ENCODE measurements at regions not wholly inside any gene's neighbourhood (a gene's known extent, or its start where the extent isn't known, plus 50 kb on each side); places are given as distances from the start of the nearest gene placed in this dataset.
A peak's percentile ranks its signal among the peaks of the same experiment; 100 is the strongest.

- DNase-seq (ENCODE audit: low read depth): no peak
Measured at GRCh38 chr15:31824024-31824423, 206.3 kb upstream of the CHRNA7 start.

- DNase-seq (ENCODE audit: low read depth): no peak
Measured at GRCh38 chr15:31828594-31828993, 201.7 kb upstream of the CHRNA7 start.

- DNase-seq (ENCODE audit: low read depth): no peak
Measured at GRCh38 chr15:31830591-31830990, 199.7 kb upstream of the CHRNA7 start.

DNA sequence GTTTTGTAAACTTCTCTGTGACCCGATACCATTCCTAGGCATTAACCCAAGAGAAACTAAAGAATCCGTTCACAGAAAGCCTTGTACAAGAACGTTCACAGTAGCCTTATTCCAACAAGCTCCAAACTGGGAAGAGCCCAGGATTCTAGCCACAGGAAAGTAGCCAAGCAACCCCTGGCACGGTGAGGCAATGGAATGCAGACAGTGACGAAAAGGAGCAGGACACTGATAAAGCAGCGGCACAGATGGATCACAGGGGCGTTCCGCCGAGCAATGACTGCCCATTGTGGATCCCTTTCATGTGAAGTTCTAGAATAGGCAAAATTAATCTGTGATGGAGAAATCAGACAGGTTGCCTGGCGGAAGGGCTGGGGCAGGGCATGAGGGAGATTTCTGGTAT, 198.7 kb upstream of the CHRNA7 start:
- DNase-seq (ENCODE audit: low read depth): no peak

GRCh38 chr15:31834654-31835053, 195.7 kb upstream of the CHRNA7 start:
- no peak for DNase-seq (ENCODE audit: low read depth)

- no peak for DNase-seq (ENCODE audit: low read depth)
Measured at GRCh38 chr15:31839388-31839787, 190.9 kb upstream of the CHRNA7 start.

GRCh38 chr15:31840849-31841476, 189.4 kb upstream of the CHRNA7 start:
- DNase-seq (ENCODE audit: low read depth): no peak

DNA sequence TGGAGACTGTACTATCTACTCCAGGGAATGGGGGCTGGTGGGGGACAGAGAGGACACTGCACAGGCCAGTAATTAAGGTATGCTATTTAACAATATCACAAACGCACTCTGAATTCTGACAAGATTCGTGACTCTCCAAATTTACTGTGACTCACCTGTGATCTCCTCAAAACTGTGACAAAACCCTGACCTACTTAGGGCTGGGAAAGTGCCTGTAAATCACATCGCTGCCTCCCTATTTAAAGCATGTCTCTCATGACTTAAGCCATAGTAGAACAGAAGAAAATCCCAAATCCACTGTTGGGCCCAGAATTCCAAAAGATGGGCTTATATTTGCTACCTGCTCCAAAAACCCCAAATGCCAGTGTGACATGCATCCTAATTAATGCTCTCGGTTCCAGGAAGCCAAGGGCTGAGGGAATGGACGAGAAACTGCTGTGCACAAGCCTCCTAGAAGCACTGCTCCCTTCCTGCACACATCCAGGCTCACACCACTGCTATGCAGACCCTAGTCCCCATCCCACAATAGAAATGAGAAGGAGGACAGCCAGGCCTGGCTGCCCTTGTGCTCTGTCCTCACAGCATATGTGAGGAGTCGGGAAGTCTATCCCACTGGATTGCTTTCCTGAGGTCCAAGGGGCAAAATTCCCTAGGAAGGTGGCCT, 187.7 kb upstream of the CHRNA7 start:
- no peak for DNase-seq (ENCODE audit: low read depth)

DNA sequence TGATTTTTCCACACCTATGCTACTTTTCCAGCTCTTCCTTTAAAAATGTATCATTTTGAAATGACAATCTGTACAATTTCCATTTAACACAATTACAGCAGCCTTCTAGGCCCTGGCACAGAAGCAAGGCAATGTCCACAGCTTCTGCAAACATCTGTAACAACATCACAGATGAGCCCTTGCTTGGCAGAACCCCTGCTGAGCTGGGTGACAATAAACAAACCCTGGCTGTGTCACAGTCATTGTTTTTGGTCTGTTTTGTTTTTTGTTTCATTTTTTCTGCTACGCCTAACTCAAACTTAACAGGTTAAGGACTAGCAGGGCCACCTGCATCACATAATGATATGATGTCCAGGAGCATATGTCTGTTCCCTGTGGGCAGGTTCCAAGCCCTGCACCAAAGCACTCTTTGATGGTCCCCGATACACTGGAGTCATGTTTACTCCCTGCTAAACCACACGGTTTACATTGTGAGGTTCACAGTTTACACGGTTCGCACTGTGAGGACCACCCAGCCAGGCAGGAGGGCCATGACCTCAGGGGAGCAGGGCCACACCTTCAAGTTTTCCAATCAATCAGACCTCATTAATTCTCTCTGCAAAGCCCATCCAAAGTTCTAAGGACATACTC, 186.8 kb upstream of the CHRNA7 start:
- no peak for DNase-seq (ENCODE audit: low read depth)

- DNase-seq (ENCODE audit: low read depth): no peak
Measured at GRCh38 chr15:31845791-31846190, 184.5 kb upstream of the CHRNA7 start.

DNA sequence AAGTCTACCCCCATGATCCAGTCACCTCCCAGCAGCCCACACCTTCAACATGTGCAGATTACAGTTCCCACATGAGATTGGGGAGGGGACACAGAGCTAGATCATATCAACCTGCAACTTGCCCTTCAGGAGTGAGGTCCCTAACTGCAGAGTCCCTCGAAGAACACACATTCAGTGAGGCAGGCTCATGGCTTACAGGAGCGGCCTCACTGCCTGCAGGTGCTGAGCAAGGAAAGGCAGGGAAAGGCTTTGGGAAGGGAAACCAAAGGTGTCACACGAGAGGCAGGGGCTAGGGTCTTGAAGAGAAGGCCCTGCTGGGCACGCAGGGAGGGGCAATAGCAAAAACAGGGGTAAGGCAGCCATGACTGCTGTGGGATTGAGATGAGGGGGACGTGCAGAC, 182.4 kb upstream of the CHRNA7 start:
- no peak for DNase-seq (ENCODE audit: low read depth)

- DNase-seq (ENCODE audit: low read depth): no peak
Measured at GRCh38 chr15:31848621-31849020, 181.7 kb upstream of the CHRNA7 start.

DNA sequence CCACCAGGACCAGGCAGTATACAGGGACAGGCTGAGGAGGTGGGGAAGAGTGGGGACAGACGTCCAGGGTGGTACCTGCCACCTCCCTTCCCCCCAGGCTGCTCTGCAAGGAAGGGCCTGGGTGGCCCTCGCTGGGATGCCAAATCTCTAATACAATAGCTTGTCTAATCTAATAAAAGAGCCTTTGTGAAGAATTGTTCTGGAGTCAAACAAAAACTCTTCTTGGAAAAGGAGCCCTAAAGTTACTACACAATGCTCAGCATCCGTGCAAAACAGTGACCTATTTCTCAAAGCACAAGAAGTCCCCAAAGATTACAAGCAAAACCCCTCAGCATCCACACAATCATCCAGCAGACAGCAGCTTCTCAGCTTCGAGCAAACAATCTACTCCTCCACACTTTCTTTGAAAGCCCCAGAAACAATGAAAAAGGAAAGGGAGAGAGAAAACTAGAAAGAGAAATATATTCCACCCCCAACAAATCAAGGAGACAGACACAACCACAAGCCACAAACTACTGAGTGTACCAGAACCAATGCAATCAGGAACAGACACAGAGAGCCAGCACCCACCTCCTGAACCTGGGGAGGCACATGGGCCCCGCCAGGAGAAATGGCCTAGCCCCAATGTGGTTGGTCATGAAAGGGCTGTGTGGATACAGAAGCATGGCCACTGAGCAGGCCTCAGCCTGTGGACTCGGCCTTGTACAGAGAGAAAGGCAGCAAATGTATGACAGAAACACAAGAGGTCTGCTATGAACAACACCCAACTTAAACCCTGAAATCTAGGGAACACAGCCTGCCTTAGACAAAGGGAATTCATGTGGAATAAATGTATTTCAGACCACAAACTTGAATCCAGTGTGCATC, 177.1 kb upstream of the CHRNA7 start:
- no peak for DNase-seq (ENCODE audit: low read depth)

GRCh38 chr15:31856581-31856980, 173.7 kb upstream of the CHRNA7 start:
- no peak for DNase-seq (ENCODE audit: low read depth)

GRCh38 chr15:31857194-31857593, 173.1 kb upstream of the CHRNA7 start:
- DNase-seq (ENCODE audit: low read depth): no peak

- no peak for DNase-seq (ENCODE audit: low read depth)
Measured at GRCh38 chr15:31858026-31858425, 172.3 kb upstream of the CHRNA7 start.

GRCh38 chr15:31866248-31866647, 164.1 kb upstream of the CHRNA7 start:
- DNase-seq (ENCODE audit: low read depth): no peak

- DNase-seq (ENCODE audit: low read depth): peak; percentile 43
Measured at GRCh38 chr15:31867536-31868442, 162.5 kb upstream of the CHRNA7 start.

- DNase-seq (ENCODE audit: low read depth): no peak
Measured at GRCh38 chr15:31869686-31870307, 160.5 kb upstream of the CHRNA7 start.

DNA sequence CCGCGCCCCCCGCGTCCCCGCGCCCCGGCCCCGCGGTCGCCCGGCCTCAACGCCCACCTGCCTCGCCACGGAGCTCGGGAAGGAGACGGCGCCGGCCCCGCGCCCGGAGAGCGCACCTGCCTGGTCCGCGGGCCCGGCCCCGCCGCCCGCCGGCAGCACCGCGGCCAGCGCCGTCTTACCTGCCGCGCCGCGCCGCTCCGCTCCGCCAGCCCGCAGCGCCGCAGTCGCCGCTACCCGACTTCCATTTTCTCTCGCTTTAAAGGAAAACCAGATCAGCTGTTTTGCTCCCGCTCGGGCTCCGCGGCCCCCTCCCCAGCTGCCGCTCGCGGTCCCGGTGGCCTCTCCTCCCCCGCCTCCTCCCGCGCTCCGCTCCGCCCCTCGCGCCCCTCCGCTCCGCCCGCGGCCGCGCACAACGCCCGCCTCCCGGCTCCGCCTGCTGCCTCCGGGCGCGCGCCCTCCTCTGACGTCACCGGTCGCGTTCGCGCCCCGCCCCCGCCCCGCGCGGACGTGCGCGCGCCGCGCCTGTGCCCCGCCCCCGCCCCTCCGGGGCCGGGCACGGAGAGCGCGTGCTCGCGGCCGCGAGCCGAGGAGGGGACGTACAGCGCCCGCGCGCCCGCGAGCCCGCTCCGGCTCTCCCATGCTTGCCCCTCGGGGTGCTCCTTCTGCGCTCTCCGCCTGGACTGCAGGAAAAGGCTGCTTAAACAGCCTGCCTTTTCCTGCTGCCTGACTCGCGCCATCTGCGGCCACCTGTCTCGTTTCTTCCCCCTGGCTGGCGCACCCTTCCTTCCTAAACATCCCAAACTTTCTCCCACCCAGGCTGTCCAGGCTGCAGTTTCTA, 159.8 kb upstream of the CHRNA7 start, which contains the start of gene OTUD7A:
Gene OTUD7A, minus strand, starts transcription at position 346 of the 838 bp plus-strand sequence.
- DNase-seq (ENCODE audit: low read depth): peak; percentile 76

All from RPMI7951 (cell line).